ENCODE measurements at regions not wholly inside any gene's neighbourhood (a gene's known extent, or its start where the extent isn't known, plus 50 kb on each side); places are given as distances from the start of the nearest gene placed in this dataset.

DNA sequence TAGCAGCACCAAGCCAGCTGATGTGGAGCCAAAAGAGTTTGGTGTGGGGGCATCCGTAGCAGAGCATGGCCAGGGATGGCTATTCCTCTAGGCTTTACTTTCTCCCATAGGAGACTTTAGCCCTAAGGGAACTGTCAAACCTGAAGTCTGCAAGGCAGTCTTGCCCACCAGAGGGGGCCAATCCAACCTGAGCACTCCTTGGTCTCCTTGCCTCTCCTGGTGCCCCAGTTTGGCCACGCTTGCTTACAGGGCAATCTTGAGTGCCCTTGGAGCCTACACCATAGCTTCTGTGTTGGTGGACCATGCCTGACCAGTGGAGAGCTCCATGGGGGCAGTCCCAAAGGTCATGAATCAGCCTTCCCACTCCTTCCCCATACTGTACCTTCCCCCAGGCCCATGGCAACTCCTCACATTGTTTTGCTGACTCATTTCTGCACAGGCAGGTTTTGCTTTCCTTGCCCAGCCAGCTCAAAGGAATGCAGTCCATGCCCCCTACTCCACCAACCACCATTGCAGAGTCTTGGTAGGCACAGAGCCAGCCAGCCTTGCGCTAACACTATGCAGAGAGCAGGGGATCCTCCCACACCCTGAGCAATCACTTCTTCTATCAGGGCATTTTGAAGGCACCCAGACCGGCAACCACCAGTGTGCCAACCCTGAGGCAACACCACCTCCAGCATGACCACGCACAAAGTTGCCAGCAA, 1421.2 kb upstream of the RAG2 start:
- ChIA-PET CTCF (no interaction called here), POLR2A (no interaction called here)
- no peak for DNase-seq (ENCODE audit: extremely low spot score)
- TF ChIP-seq ZNF384 (IDR thresholded peaks at IDR 0.05) (no peak), ARNT (IDR thresholded peaks at IDR 0.05) (no peak)

DNA sequence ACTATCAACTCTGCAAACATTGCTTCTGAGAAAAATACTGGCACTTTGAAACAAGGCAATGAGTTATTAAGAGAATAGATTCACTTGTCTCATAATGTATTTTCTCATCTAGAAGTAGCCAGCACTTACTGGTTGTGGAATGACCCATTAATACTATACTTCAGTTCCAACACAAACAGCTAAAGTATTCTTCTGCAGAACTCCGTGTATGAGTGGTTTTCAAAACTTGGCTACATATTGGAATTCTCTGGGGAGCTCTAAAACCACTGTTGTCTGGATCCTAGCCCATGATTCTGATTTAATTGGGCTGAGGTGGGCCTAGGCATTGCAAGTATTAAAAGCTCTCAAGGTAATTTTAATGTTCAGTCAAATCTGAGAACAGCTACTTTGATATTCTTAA, 1416.4 kb upstream of the RAG2 start:
- ChIA-PET CTCF (no interaction called here), POLR2A (no interaction called here)
- TF ChIP-seq SUZ12 (IDR thresholded peaks at IDR 0.05): no peak
- TF ChIP-seq FOXM1 (IDR thresholded peaks at IDR 0.05; ENCODE audit: borderline replicate concordance): no peak
- no peak for TF ChIP-seq FOXA1 (IDR thresholded peaks at IDR 0.05)
- no peak for TF ChIP-seq ZNF384 (IDR thresholded peaks at IDR 0.05)
- TF ChIP-seq NFRKB (IDR thresholded peaks at IDR 0.05): no peak
- no peak for TF ChIP-seq HDGF (IDR thresholded peaks at IDR 0.05; ENCODE audit: borderline replicate concordance)
- no peak for TF ChIP-seq FOXK2 (IDR thresholded peaks at IDR 0.05)
- TF ChIP-seq ELF4 (IDR thresholded peaks at IDR 0.05): no peak
- no peak for TF ChIP-seq LEF1 (IDR thresholded peaks at IDR 0.05; ENCODE audit: borderline replicate concordance)
- no peak for TF ChIP-seq SP1 (IDR thresholded peaks at IDR 0.05)
- no peak for TF ChIP-seq L3MBTL2 (conservative IDR thresholded peaks at IDR 0.05)
- TF ChIP-seq CTBP1 (IDR thresholded peaks at IDR 0.05; ENCODE audit: borderline replicate concordance): no peak
- TF ChIP-seq BHLHE40 (IDR thresholded peaks at IDR 0.05; ENCODE audit: borderline replicate concordance): no peak
- TF ChIP-seq TARDBP (IDR thresholded peaks at IDR 0.05): no peak
- TF ChIP-seq ARNT (IDR thresholded peaks at IDR 0.05): no peak
- TF ChIP-seq, protein P1, sequence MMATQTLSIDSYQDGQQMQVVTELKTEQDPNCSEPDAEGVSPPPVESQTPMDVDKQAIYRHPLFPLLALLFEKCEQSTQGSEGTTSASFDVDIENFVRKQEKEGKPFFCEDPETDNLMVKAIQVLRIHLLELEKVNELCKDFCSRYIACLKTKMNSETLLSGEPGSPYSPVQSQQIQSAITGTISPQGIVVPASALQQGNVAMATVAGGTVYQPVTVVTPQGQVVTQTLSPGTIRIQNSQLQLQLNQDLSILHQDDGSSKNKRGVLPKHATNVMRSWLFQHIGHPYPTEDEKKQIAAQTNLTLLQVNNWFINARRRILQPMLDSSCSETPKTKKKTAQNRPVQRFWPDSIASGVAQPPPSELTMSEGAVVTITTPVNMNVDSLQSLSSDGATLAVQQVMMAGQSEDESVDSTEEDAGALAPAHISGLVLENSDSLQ (IDR thresholded peaks at IDR 0.05): no peak
- no peak for DNase-seq (ENCODE audit: extremely low spot score)

DNA sequence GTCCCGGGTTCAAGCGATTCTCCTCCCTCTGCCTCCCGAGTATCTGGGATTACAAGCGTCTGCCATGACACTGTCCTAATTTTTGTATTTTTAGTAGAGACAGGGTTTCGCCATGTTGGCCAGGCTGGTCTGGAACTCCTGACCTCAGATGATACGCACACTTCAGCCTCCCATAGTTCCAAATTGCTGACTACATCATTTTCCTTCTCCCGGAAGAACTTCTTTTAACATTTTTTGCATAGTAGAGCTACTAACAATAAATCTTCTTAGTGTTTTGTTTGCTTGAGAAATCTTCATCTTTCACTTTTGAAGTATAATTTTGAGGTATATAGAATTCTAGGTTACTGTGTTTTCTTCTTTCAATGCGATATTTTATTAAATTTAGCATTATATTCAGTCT, 1415.1 kb upstream of the RAG2 start:
- DNase-seq (ENCODE audit: extremely low spot score): no peak
- TF ChIP-seq TARDBP (IDR thresholded peaks at IDR 0.05): no peak
- TF ChIP-seq ARNT (IDR thresholded peaks at IDR 0.05): no peak
- no peak for TF ChIP-seq ZNF384 (IDR thresholded peaks at IDR 0.05)
- no peak for TF ChIP-seq SP1 (IDR thresholded peaks at IDR 0.05)
- TF ChIP-seq, protein P1 (IDR thresholded peaks at IDR 0.05): no peak
- TF ChIP-seq LEF1 (IDR thresholded peaks at IDR 0.05; ENCODE audit: borderline replicate concordance): no peak
- no peak for TF ChIP-seq ELF4 (IDR thresholded peaks at IDR 0.05)
- no peak for TF ChIP-seq CTBP1 (IDR thresholded peaks at IDR 0.05; ENCODE audit: borderline replicate concordance)
- no peak for TF ChIP-seq FOXM1 (IDR thresholded peaks at IDR 0.05; ENCODE audit: borderline replicate concordance)
- no peak for TF ChIP-seq L3MBTL2 (conservative IDR thresholded peaks at IDR 0.05)
- no peak for TF ChIP-seq BHLHE40 (IDR thresholded peaks at IDR 0.05; ENCODE audit: borderline replicate concordance)
- no peak for TF ChIP-seq HDGF (IDR thresholded peaks at IDR 0.05; ENCODE audit: borderline replicate concordance)
- TF ChIP-seq NFRKB (IDR thresholded peaks at IDR 0.05): no peak
- TF ChIP-seq FOXK2 (IDR thresholded peaks at IDR 0.05): no peak
- no peak for TF ChIP-seq FOXA1 (IDR thresholded peaks at IDR 0.05)
- no peak for TF ChIP-seq SUZ12 (IDR thresholded peaks at IDR 0.05)
- ChIA-PET CTCF (interaction anchor here (0.6 kb wide), 1 partner anchor 17 kb away, joined by 3 read pairs; no protein-coding TSS in a partner anchor), POLR2A (no interaction called here)

DNA sequence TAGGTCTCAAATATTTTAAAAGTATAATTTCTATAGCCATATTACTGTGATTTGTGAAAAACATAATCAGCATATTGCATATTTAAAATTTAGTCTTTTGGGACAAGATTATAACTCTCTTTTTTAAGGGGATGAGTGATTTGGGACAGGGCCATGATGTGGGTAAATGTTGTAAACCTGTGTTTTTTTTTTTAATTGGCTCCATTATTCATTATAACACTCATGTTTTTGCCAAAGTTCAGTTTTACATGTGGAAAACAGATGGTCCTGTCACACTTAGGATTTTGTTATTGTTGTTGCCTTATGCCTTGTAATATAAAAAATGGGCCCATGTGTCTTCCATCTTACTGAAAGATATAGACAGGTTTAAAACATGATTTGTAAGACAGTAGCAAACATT, 1413.5 kb upstream of the RAG2 start:
- ChIA-PET CTCF (no interaction called here), POLR2A (no interaction called here)
- DNase-seq (ENCODE audit: extremely low spot score): no peak
- TF ChIP-seq, protein P1 (IDR thresholded peaks at IDR 0.05): no peak
- TF ChIP-seq LEF1 (IDR thresholded peaks at IDR 0.05; ENCODE audit: borderline replicate concordance) (no peak), TARDBP (IDR thresholded peaks at IDR 0.05) (no peak), HDGF (IDR thresholded peaks at IDR 0.05; ENCODE audit: borderline replicate concordance) (no peak), ARNT (IDR thresholded peaks at IDR 0.05) (no peak)

DNA sequence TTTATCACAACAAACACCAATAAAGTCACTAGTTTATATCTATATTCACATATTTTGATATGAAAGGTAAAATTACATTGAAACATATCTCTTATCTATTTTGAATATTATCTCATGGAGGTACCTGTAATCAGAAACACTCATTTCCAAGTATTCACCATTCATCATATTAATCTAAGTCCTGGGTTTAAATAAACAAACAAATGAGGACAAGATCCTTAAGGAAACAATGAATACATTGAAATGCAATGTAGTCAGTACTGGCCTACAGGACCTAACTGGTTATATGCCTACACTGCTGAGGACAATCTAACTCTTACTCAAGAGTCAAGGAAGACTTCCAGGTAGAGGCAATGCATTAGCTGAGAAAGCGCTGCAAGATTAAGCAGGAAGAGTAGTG, 1411.9 kb upstream of the RAG2 start:
- ChIA-PET POLR2A (no interaction called here), CTCF (no interaction called here)
- no peak for TF ChIP-seq FOXA1 (IDR thresholded peaks at IDR 0.05)
- TF ChIP-seq ARNT (IDR thresholded peaks at IDR 0.05): no peak
- no peak for TF ChIP-seq FOXM1 (IDR thresholded peaks at IDR 0.05; ENCODE audit: borderline replicate concordance)
- TF ChIP-seq SP1 (IDR thresholded peaks at IDR 0.05): no peak
- no peak for TF ChIP-seq FOXK2 (IDR thresholded peaks at IDR 0.05)
- TF ChIP-seq CTBP1 (IDR thresholded peaks at IDR 0.05; ENCODE audit: borderline replicate concordance): no peak
- no peak for TF ChIP-seq TARDBP (IDR thresholded peaks at IDR 0.05)
- TF ChIP-seq LEF1 (IDR thresholded peaks at IDR 0.05; ENCODE audit: borderline replicate concordance): no peak
- TF ChIP-seq HDGF (IDR thresholded peaks at IDR 0.05; ENCODE audit: borderline replicate concordance): no peak
- TF ChIP-seq L3MBTL2 (conservative IDR thresholded peaks at IDR 0.05): no peak
- TF ChIP-seq BHLHE40 (IDR thresholded peaks at IDR 0.05; ENCODE audit: borderline replicate concordance): no peak
- TF ChIP-seq, protein P1 (IDR thresholded peaks at IDR 0.05): no peak
- TF ChIP-seq ZNF384 (IDR thresholded peaks at IDR 0.05): no peak
- no peak for TF ChIP-seq ELF4 (IDR thresholded peaks at IDR 0.05)
- TF ChIP-seq SUZ12 (IDR thresholded peaks at IDR 0.05): no peak
- no peak for TF ChIP-seq NFRKB (IDR thresholded peaks at IDR 0.05)
- no peak for DNase-seq (ENCODE audit: extremely low spot score)

DNA sequence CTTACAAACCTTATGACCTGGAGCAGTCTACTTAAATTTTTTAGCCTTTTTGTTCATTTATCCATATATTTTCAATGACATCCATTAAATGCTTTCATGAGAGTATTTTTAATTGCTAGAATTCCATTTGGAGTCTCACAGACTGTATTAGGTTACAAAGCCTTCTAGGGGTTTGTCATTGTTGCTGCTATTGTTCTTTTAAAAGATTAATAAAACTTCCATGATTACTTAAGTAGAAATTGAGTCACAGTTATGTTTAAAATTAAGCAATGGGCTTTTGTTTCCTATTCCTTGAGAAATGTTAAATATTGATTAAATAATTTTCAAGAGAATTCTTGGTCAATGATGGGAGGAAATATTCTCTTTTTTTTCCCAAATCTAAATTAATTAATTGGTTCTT, 1408.4 kb upstream of the RAG2 start:
- ChIA-PET CTCF (no interaction called here), POLR2A (no interaction called here)
- TF ChIP-seq HDGF (IDR thresholded peaks at IDR 0.05; ENCODE audit: borderline replicate concordance) (no peak), FOXA1 (IDR thresholded peaks at IDR 0.05) (no peak), ZNF384 (IDR thresholded peaks at IDR 0.05) (no peak), FOXK2 (IDR thresholded peaks at IDR 0.05) (no peak), ELF4 (IDR thresholded peaks at IDR 0.05) (no peak)
- no peak for DNase-seq (ENCODE audit: extremely low spot score)
